ENCODE measurements at regions not wholly inside any gene's neighbourhood (a gene's known extent, or its start where the extent isn't known, plus 50 kb on each side); places are given as distances from the start of the nearest gene placed in this dataset.
A peak's percentile ranks its signal among the peaks of the same experiment; 100 is the strongest.

- no peak for DNase-seq
Measured at GRCh38 chr2:19776941-19777514, 124.8 kb downstream of the TTC32 start.

GRCh38 chr2:19775838-19776237 lies 125.9 kb downstream of the TTC32 start:
- DNase-seq, result no peak

GRCh38 chr2:19775315-19775714 lies 126.5 kb downstream of the TTC32 start:
- no peak for DNase-seq

DNA sequence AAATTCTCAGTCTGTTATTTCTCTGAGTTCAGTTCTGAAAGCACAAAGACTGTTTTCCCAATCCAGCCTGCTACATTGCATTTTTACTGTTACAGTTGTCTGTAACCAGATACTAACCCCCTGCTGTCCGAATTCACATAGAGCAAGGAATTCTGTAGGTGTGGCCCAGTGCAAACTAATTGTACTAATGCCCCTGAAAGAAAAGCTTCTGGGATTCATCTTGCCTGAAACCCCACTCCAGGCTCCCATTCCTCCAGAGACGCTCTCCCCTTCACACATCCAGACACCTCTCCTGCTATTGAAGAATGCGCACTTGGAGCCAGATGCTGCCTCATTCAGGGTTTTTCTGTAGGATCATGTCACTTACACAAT lies 127.0 kb downstream of the TTC32 start:
- DNase-seq, result no peak

DNA sequence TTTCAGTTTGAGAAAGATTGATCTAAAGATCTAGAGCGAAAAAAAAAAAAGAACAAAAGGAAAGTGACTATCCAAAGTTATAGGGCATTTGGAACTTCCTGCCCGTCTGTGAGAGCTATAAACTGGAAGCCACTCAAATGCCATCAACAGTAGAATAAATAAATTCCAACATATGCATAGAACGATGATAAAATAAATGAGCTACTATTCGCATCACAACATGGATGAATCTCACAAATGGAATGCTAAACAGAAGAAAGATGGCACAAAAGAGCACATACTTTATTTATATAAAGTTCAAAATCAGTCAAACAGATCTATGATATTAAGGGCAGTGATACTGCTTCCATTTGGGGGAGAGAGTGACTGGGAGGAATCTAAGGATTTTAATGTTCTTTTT lies 128.8 kb downstream of the TTC32 start:
- no peak for DNase-seq

DNA sequence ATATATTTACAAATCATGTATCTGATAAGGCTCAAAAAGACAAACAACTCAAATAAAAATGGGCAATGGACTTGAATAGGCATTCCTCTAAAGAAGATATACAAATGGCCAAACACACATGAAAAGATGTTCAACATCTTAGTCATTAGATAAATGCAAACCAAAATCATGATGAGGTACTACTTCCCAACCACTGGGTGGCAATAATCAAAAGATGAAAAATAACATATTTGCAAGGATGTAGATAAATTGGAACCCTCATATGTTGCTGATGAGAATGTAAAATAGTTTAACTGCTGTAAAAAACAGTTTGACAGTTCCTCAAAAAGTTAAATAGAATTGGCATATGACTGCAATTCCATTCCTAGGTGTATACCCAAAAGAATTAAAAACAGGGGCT lies 132.3 kb downstream of the TTC32 start:
- peak; percentile 2 for DNase-seq

DNA sequence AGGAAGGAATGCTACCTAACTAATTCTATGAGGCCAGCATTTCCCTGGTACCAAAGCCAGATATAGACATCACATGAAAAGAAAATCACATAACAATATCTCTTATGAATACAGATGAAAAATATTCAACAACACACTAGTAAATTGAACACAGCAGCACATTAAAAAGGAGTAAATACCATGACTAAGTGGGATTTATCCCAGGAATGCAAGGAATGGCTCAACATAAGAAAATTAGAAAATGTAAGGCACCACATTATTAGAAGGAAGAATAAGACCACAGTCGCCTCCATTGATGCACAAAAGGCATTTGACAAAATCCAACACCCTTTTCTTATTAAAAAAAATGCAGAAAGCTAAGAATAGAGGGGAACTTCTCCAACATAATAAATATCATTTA lies 133.9 kb downstream of the TTC32 start:
- no peak for DNase-seq

DNA sequence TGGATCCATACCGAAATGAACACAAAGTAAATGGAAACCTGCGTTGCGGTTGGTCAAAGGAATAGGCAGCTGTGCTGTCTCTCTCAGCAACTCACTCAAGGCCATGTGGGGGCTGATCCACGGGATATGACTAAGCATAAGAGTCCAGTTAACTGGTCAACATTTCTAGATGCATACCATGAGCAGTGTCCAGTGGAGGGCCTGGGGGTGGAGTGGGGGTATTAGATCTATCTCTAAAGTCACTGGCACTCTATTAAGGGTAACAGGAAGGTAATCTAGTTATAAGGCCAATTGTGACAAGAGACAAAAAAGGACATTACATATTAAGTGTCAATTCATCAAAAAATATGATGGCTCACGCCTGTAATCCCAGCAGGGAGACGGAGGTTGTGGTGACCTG lies 136.8 kb downstream of the TTC32 start:
- DNase-seq, result no peak

GRCh38 chr2:19763731-19764130 lies 138.1 kb downstream of the TTC32 start:
- no peak for DNase-seq

DNA sequence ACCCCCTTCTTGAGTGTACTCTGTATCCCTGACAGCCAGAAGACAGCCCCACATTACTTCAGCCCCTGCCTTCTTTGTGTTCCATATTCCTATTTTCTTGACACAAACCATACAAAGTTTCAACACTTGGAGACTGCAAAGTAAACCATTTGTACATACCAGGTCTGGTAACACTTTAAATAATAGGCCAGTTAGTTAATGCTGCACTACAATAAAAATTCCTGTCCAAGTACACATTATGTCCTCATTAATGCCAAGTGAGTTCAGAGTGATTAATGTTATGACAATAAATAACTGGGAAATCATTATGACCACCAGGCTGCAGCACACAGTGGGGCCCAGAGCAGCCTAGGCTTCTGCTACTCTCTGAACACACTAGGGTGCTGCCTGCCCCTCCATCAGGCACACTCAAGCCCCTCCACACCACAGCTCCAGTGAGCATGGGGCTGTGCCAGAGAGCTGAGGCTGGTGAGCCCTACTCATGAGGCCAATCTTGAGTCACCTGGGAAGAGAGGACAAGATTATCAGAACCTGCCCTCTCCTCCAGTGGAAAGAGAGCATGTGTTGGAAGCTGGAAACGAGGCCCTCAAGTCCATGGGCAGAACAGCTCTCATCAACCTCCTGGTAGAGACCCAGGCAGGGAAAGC lies 138.7 kb downstream of the TTC32 start:
- no peak for DNase-seq

- DNase-seq, result no peak
Measured at GRCh38 chr2:19762142-19762541, 139.6 kb downstream of the TTC32 start.

GRCh38 chr2:19759880-19760279 lies 141.9 kb downstream of the TTC32 start:
- DNase-seq, result no peak

- DNase-seq, result no peak
Measured at GRCh38 chr2:19758658-19759057, 143.1 kb downstream of the TTC32 start.

DNA sequence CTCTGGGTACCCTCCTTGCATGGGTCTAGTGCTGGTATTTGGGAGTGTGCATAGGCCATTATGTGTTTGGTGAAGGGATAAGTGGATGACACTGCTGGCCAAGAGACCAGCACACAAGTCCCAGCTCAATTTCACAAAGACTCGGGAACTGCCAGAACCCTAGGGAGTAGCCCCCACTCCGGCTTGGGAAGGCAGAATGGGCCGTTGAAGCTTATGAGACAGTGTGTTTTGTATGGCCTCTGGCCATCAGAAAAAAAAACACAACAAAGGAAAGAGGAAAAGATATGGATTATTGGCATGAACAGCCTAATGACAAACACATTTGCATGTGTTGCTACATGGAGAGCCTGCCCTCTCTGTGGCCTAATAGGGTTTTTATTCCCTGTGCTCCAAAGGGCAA lies 144.2 kb downstream of the TTC32 start:
- DNase-seq, result no peak

DNA sequence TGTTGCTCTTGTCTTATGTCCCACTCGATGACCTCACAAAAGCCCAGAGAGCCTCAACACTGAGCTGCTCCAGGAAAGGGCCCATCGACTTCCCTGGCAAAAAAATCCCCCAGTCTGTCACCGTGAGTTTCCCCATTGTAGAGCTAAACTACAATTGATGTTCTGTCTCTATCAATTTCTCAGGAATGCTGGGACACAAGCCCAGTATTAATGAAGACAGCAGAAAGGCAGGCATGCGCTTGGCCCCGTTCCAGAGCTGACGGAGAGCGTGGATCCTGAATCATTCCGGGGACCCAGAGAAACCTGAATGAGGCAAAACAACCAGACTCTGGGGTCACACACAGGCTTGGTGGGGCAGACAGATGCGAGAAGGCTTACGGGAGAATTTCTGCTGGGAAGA lies 146.9 kb downstream of the TTC32 start:
- DNase-seq, result no peak

DNA sequence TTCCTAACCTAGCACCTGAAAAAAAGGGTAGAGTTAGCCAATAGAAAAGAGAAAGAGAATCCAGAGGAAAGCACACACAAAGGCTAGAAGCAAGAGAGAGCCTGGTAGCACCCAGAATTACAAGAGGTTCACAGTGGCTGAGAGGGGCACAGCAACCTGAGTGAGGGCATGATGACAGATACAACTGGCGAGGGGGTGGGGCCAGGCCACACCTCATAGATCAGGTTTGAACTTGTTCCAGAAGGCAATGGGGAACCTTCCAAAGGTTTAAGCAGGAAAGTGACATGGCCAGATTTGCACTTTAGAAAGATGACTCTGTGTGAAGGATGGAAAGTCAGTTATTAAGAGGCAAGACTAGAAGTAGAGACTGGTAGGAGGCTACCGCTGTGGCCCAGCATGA lies 148.0 kb downstream of the TTC32 start:
- DNase-seq, result no peak

- no peak for DNase-seq
Measured at GRCh38 chr2:19753314-19753713, 148.5 kb downstream of the TTC32 start.

DNA sequence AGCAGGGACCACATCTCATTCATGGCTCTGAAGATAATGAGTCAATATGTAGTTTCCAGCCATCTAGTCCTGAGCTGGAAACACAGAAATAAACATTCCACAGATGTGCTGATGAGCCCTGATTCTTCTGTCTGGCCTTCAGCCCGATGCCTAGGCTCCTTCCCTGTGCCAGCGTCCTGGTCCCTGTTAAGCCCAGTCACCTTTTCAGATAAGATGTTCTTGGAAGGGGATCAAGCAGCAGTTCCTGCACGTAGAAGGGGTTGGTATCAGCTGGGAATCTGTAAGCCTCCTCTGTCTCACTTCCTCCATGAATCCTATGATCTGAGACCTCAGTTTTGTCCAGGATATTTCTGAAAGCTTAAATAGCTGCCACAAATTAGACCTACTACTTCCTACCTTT lies 149.3 kb downstream of the TTC32 start:
- no peak for DNase-seq

DNA sequence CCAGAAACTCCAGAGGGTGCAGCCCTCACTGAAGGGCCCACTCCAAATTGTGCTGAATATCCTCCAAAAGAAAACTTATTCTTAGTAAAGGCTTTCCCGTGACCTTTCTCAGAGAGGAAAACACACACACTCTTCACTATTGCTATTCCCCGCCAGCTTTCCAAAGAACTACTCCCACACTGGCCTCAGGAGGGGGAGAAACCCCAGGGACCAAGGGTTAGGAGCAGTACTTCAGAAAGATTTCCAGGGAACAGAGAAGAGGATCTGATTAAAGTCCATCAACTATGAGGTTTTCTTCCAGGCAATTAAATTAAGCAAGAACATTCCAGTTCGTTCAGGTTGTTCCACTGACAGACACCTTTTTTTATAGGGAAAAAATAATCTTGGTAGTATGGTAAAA lies 150.2 kb downstream of the TTC32 start:
- DNase-seq, result no peak

- DNase-seq, result no peak
Measured at GRCh38 chr2:19750136-19750535, 151.6 kb downstream of the TTC32 start.

DNA sequence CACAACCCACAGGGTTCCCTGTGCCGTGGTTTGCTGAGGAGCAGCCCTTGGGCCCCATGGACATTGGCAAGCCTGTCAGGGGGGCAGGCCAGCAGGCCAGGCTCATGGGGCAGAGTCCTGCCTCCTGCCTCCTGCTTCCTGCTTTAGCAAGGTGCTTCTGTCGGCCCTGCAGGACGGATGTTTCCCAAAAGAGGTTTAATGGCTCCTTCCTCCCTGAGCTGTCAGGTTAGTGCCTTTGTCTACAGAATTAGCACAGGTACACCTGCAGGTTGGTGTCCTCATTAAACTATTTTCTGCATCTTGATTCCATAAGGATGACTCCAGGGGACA lies 152.3 kb downstream of the TTC32 start:
- DNase-seq, result no peak

DNA sequence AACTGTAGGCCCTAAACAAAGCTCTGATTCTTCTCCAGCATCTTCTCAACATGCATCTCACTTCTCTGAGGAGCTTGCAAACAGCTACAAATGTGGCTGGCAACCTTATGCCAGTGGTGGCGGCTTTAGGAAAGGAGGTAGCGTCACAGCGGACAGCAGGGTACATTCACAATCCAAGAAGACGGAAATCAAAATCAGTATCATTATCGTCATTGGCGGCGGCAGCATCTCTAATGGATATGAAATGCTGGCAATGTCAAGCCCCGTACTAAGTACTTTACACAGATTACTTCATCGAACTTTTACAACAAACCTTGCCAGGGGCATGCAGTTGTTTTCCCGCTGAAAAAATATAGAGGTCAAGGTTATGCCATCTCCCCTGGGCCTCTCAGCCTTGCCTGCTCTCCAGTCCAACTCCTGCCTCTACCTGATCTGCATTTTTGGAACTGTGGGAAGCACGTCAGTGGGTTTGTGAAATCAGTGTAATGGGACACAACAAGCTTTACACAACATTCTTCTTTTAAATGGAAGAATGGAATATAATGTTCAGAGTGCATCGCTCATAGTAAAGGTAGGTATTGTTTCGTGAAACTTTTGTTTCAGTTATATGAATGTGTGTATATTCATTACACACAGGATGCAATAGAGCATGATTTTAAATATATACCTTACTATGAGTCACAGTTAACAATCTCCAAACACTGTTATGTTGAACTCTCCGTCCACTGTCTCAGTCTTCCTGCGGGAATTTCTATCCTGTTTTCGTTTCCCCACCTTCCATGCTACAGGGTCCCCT lies 152.9 kb downstream of the TTC32 start:
- DNase-seq, result no peak

DNA sequence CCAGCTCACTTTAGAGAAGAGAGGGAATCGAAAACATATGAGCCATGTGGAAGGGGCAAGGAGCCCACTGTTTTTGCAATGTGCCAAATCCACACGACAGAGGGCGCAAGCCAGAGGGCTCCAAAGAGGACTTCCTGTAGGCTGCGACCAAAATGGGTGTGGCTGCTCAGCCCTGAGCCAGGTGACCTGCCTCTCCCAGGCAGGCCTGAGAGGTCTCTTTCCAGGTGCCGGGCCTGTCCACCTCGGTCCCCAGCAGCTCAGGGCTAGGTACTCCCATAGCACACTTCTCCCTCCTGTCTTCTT lies 153.8 kb downstream of the TTC32 start:
- DNase-seq, result no peak

- DNase-seq, result no peak
Measured at GRCh38 chr2:19747310-19748072, 154.3 kb downstream of the TTC32 start.
